Brain microvascular endothelial cell (primary cell): ENCODE measurements at regions not wholly inside any gene's neighbourhood (a gene's known extent, or its start where the extent isn't known, plus 50 kb on each side); places are given as distances from the start of the nearest gene placed in this dataset.

Experiments used
- DNase-seq: peaks from one replicate; pipeline ENCODE4 v3.0.0-alpha.2; 2020
- H3K27ac ChIP-seq: fragments of 250-450 bp; sonication (Bioruptor Pico); 2 replicates; pipeline ENCODE4 v1.5.1; 2020; ENCODE audit warnings: mild to moderate bottlenecking, moderate library complexity
- H3K27me3 ChIP-seq: fragments of 250-450 bp; sonication (Bioruptor Pico); replicated peaks from 2 replicates; pipeline ENCODE4 v1.5.1; 2020; ENCODE audit warnings: mild to moderate bottlenecking
- H3K36me3 ChIP-seq: fragments of 250-450 bp; sonication (Bioruptor Pico); replicated peaks from 2 replicates; pipeline ENCODE4 v1.5.1; 2020; ENCODE audit warnings: mild to moderate bottlenecking
- H3K4me3 ChIP-seq: 2 replicates; pipeline ENCODE4 v1.5.1; 2011; ENCODE audit warnings: low read depth, mild to moderate bottlenecking, control low read depth, low read length, moderate library complexity
- CTCF ChIP-seq: IDR thresholded peaks from 2 replicates; pipeline ENCODE4 v1.5.1; 2011; ENCODE audit warnings: low read depth, mild to moderate bottlenecking, moderate library complexity, low read length, control low read depth, inconsistent platforms; ENCODE audit errors: missing control alignments
- in situ Hi-C: cut with HindIII; loops from 2 replicates; pipeline ENCODE4 v1.10.0; 2017; ENCODE audit warnings: low sequenced_read_pairs, low pct_ligation_motif_present

- Histone ChIP-seq H3K4me3 (no peak overlapping the region), H3K27me3 (no peaks in the 10 kb centered on the region), H3K27ac (no peak overlapping the region), H3K36me3 (no peaks in the 10 kb centered on the region)
- DNase-seq, result no peak
- in situ Hi-C loops, result no loop called here
- no peak for TF ChIP-seq CTCF
Measured at GRCh38 chr14:104378698-104379113, 200.9 kb upstream of the C14orf180 start.

GRCh38 chr14:104382361-104383087 is 197.0 kb upstream of the C14orf180 start:
- DNase-seq, result no peak
- Histone ChIP-seq H3K36me3 (no peaks in the 10 kb centered on the region), H3K4me3 (no peak overlapping the region), H3K27me3 (no peaks in the 10 kb centered on the region), H3K27ac (no peak overlapping the region)
- no peak for TF ChIP-seq CTCF
- in situ Hi-C loops, result no loop called here

DNA sequence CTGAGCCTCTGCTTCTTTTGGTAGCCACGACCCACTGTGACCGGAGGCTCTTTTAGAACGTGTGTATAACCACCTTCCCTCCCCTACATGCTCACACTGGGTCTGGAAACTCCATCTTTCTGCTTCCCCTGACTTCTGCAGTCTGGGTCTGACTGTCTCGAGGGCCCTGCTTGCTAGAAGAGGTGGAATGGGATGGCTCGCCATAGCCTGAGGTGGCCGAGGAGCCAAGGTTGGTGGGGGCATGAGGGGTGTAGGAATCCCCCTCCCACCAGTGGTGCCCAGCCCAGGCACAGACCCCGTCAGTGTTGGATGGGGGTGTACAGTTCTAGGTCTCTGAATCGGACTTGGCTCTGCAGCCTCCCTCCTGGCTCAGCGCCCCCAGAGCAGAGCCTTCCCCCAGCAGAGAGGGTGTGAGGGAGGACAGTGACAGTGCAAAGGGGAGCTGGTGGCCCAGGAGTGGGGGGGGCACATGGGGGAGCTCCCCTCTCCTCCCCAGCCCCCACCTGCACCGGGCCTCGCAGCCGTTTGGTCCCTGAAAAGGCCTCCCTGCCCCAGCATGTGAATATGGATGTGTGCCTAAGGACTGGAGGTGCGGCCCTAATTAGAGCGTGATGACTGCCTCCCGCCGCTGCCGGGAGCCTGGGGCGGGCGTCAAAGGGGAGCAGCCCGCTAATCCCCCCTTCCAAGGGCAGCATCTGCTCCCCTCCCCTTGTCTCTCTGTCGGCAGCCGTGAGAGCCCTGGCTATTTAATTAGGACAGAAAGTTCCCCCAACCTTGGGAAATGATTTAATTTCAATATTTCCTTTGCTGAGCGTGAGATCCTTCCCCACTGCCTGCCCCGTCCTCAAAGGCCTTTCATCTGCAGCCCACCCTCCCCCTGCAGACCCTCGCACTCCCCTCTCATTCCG is 196.2 kb upstream of the C14orf180 start:
- H3K4me3 ChIP-seq, result no peak overlapping the region
- no peak for DNase-seq
- no peak for TF ChIP-seq CTCF
- H3K27ac ChIP-seq, result no peak overlapping the region
- H3K36me3 ChIP-seq, result no peaks in the 10 kb centered on the region
- H3K27me3 ChIP-seq, result no peaks in the 10 kb centered on the region
- in situ Hi-C loops, result no loop called here

DNA sequence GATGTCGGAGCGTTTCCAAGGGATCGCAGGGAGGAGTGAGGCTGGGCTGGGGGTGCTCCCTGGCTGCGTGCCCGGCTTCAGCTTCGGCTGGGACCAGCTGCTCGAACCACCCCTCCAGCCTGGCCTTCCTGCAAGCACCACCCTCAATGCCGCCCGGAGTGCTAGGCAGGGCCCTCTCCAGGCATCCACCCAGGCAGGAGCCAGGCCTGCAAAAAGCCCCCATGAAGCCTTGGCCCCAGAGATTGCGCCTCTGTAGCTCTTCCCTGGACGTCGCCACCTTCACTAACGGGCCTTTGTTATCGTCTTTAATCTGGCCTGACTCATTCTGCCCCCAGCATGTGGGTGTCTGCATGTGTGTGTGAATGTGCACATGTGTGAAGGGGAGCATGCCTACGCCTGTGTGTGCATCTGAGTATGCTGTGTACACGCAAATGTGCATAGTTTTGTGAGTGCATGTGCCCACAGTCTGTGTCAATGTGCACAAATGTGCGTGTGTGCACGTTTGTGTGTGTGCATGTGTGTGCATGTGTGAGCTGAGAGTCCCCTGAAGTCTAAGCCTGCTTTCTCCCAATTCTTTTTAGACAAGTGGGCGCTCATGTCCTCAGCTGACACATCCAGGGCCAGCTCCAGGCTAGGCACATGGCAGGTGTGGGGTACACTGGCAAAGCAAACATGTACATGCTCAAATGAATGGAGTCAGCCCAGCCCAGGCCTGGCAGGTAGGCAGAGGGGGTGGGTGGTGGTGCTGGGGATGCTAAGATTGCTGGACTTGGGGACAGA is 195.4 kb upstream of the C14orf180 start:
- in situ Hi-C loops, result no loop called here
- no peak for DNase-seq
- no peak for TF ChIP-seq CTCF
- Histone ChIP-seq H3K27ac (no peak overlapping the region), H3K36me3 (no peaks in the 10 kb centered on the region), H3K4me3 (no peak overlapping the region), H3K27me3 (no peaks in the 10 kb centered on the region)

DNA sequence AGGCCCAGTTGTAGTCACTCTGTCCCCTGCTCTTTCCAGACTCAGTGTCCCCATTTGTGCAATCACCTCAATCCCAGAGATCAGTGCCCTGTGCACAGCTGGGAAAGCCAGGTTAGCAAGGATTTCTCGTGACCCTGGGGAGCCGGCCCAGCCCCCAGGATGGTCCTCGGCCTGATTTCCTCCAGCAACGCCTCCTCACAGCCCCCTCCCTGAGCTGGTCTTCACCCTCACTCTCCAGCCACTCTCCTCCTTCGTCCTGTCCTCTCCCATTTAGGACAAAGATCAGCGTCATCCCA is 194.8 kb upstream of the C14orf180 start:
- H3K36me3 ChIP-seq, result no peaks in the 10 kb centered on the region
- no peak overlapping the region for H3K27ac ChIP-seq
- no peak overlapping the region for H3K4me3 ChIP-seq
- in situ Hi-C loops, result no loop called here
- DNase-seq, result no peak
- TF ChIP-seq CTCF, result no peak
- H3K27me3 ChIP-seq, result no peaks in the 10 kb centered on the region
